Heart left ventricle (tissue), 16 donors: ENCODE measurements at regions not wholly inside any gene's neighbourhood (a gene's known extent, or its start where the extent isn't known, plus 50 kb on each side); places are given as distances from the start of the nearest gene placed in this dataset.

ENCODE experiments used
- ATAC-seq, 4 donors: fragments of 200-7000 bp; cut with Tn5 transposase; one replicate each; pipeline ENCODE4 v1.9.1; 2020 to 2022; ENCODE audit warnings: moderate library complexity in 4 of 4, mild to moderate bottlenecking in 3 of 4, moderate number of reproducible peaks in 1 of 4
- DNase-seq, 5 donors: peaks; one replicate each; pipeline ENCODE4 v3.0.0-alpha.2; 2020
- H3K27ac ChIP-seq, 12 donors: fragments of 200-600 bp; sonication (generic) in 4 of 12; one replicate each; pipeline versions ENCODE4 v1.5.0 to v1.8.0; 2016 to 2022; ENCODE audit warnings: mild to moderate bottlenecking in 2 of 12
- H3K27me3 ChIP-seq, 9 donors: fragments of 200-600 bp; sonication (generic) in 2 of 9; one replicate each; pipeline versions ENCODE4 v1.5.1 to v1.8.0; 2016 to 2022; ENCODE audit warnings: mild to moderate bottlenecking in 3 of 9
- H3K36me3 ChIP-seq, 9 donors: fragments of 200-600 bp; sonication (generic) in 2 of 9; one replicate each; pipeline versions ENCODE4 v1.5.0 to v1.8.0; 2018 to 2022; ENCODE audit warnings: mild to moderate bottlenecking in 2 of 9
- H3K4me1 ChIP-seq, 12 donors: fragments of 200-600 bp; sonication (generic) in 4 of 12; one replicate each; pipeline versions ENCODE4 v1.5.0 to v1.8.0; 2016 to 2022; ENCODE audit warnings: mild to moderate bottlenecking in 3 of 12
- H3K4me3 ChIP-seq, 12 donors: fragments of 200-600 bp; sonication (generic) in 4 of 12; one replicate each; pipeline versions ENCODE4 v1.5.0 to v1.8.0; 2017 to 2022; ENCODE audit warnings: mild to moderate bottlenecking in 9 of 12, moderate library complexity in 4 of 12
- H3K9me3 ChIP-seq, 12 donors: fragments of 200-600 bp; sonication (generic) in 4 of 12; one replicate each; pipeline versions ENCODE4 v1.5.0 to v1.8.0; 2016 to 2022; ENCODE audit warnings: mild to moderate bottlenecking in 1 of 12
- CTCF ChIP-seq, 12 donors: fragments of 200-600 bp; sonication (generic) in 4 of 12; IDR thresholded peaks; one replicate each; pipeline versions ENCODE4 v1.5.0 to v1.8.0; 2018 to 2022; ENCODE audit warnings: antibody characterized with exemption in 12 of 12, mild to moderate bottlenecking in 5 of 12
- POLR2A ChIP-seq, 2 donors: fragments of 450-650 bp; IDR thresholded peaks; one replicate each; pipeline ENCODE4 v1.6.1; 2017; ENCODE audit warnings: antibody characterized with exemption in 2 of 2, mild to moderate bottlenecking in 2 of 2, moderate library complexity in 2 of 2
- WGBS, 4 donors: extraction: QIAGEN DNeasy Blood & Tissue Kit in 2 of 4; methylation state at CpG; one replicate each; pipeline versions ENCODE4 v1.1.5 to v1.1.7; 2013 to 2018; 5-methylcytosine and 5-hydroxymethylcytosine counted together
- intact Hi-C, 10 donors: fragments of 100-400 bp; cut with DNase I; formaldehyde crosslinking; loops; one replicate each; pipeline versions ENCODE4 v1.11.1 to v1.14.2; 2022
- donor health status: ischemic (EF 13 %, LVEDD 7.1; RV severe dilation, severe dysfunction).
- donor health status: healthy with polysubstance abuse.
- donor health status: DM: no; HTN: yes; CAD: no.
- donor health status: DM: no; HTN: no; CAD: no.
- donor health status: ischemic (EF 25% LVEDD 6.9; RV normal size, moderate dysfunction).
- donor health status: ischemic (EF 25% LVEDD 5.7; RV mildly dilated, moderate dysfunction).
- donor health status: healthy.
- donor health status: DM: yes; HTN: yes; CAD: no.
- donor health status: ischemic (EF 35%, LVEDD 5.7; RV mildly dilated, moderate dysfunction).
- donor health status: nonischemic (EF 11% LVEDD 7.7; RV severe dilation, severe dysfunction).
- donor health status: DM: yes; HTN: yes; CAD: no.
- donor health status: PGD.
- donor health status: ischemic (EF 29% LVEDD 5.4; RV normal size, mild dysfunction).
- donor health status: nonischemic (EF 23%, LVEDD 6.1; RV moderate dilation, normal function).

- WGBS, 4 donors, result 66 to 71% (median 69%) methylated on average over 5 of the region's 5 CpGs
- Histone ChIP-seq H3K4me1 (no peaks in the 10 kb centered on the region), H3K36me3 (no peaks in the 10 kb centered on the region), H3K27me3 (no peaks in the 10 kb centered on the region), H3K4me3 (no peak overlapping the region), H3K9me3 (no peaks in the 10 kb centered on the region), H3K27ac (no peak overlapping the region)
- DNase-seq, result no peak
- intact Hi-C loops, result no loop called here
- TF ChIP-seq POLR2A (IDR thresholded peaks at IDR 0.05), result no peak
- no peak for TF ChIP-seq CTCF (IDR thresholded peaks at IDR 0.05)
- ATAC-seq, result no peak
These were observed 478.5 kb upstream of the SMARCA2 start for GRCh38 chr9:1536522-1537170.

DNA sequence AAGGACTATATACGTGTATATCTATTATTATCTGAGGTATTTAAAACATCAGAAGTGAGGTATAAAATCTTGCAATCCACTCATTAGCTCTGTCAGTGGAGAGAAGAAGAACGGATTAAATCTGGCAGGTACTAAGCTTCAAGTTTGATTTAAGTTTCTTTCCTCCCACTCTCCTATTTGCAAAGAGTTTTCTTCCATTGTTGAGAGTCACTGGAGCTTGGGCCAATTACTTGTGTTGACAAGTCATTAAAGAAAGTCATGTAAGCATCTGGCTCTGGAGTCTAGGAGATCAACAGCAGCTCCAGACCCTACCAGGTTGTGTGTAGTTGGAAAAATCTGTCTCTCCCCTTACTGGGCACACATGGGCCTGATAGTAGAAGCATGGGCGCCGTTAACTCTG lies 476.8 kb upstream of the SMARCA2 start:
- intact Hi-C loops, result no loop called here
- no peaks in the 10 kb centered on the region for H3K36me3 ChIP-seq
- 70 to 77% (median 73%) methylated on average over 4 of the region's 4 CpGs for WGBS, 4 donors
- no peaks in the 10 kb centered on the region for H3K27me3 ChIP-seq
- no peaks in the 10 kb centered on the region for H3K4me1 ChIP-seq
- H3K4me3 ChIP-seq, result no peak overlapping the region
- no peak for DNase-seq
- TF ChIP-seq POLR2A (IDR thresholded peaks at IDR 0.05), result no peak
- no peak for TF ChIP-seq CTCF (IDR thresholded peaks at IDR 0.05)
- no peaks in the 10 kb centered on the region for H3K9me3 ChIP-seq
- ATAC-seq, result no peak
- H3K27ac ChIP-seq, result no peak overlapping the region

DNA sequence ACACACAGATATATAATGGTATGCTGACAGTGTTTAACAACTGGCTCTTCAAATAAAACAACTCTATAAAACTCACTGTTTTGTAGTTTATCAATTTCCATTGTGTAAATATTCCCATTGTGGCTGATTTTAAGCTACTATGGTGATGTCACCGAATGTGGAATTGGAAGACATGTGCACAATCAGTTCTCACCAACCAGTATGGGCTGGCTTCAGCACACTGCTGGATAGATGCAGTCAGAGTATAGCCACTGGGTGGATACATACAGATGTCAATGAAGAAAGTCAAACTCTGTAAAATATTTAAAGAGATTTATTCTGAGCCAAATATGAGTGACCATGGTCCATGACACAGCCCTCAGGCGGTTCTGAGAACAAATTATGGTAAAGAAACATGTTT lies 475.9 kb upstream of the SMARCA2 start:
- no peaks in the 10 kb centered on the region for H3K27me3 ChIP-seq
- no peak for ATAC-seq
- no peaks in the 10 kb centered on the region for H3K9me3 ChIP-seq
- WGBS, 4 donors, result 74 to 80% (median 75%) methylated on average over 2 of the region's 2 CpGs
- H3K4me3 ChIP-seq, result no peak overlapping the region
- H3K27ac ChIP-seq, result no peak overlapping the region
- no peak for DNase-seq
- no peaks in the 10 kb centered on the region for H3K36me3 ChIP-seq
- H3K4me1 ChIP-seq, result no peaks in the 10 kb centered on the region
- intact Hi-C loops, result no loop called here
- TF ChIP-seq POLR2A (IDR thresholded peaks at IDR 0.05) (no peak), CTCF (IDR thresholded peaks at IDR 0.05) (no peak)

DNA sequence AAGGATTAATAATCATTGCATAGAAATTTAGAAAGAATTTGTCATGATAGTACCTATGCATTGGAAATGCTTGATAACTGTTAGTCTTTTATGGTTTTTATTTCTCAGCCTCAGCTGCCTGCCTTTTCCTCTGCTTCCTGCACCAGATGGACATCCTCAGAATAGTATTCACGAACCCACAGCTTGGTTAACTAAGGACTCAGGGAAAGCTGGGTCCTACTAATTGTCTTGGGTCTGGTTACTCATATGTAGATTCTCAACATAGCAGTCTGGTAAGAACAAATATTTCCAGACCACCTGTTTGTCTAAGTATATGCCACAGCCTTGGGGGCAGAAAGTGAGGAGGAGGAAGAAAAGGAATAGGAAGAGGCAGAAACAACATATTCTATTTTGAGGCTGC lies 464.5 kb upstream of the SMARCA2 start:
- intact Hi-C loops, result no loop called here
- no peak for TF ChIP-seq CTCF (IDR thresholded peaks at IDR 0.05)
- TF ChIP-seq POLR2A (IDR thresholded peaks at IDR 0.05), result no peak
- H3K27me3 ChIP-seq, result no peaks in the 10 kb centered on the region
- no peak overlapping the region for H3K4me3 ChIP-seq
- H3K36me3 ChIP-seq, result no peaks in the 10 kb centered on the region
- no peak overlapping the region for H3K27ac ChIP-seq
- ATAC-seq (no peak), DNase-seq (no peak)
- H3K9me3 ChIP-seq, result no peaks in the 10 kb centered on the region
- WGBS, 4 donors, result 39 to 49% (median 43%) methylated on average over 1 of the region's 1 CpG
- no peaks in the 10 kb centered on the region for H3K4me1 ChIP-seq
